ENCODE measurements at regions not wholly inside any gene's neighbourhood (a gene's known extent, or its start where the extent isn't known, plus 50 kb on each side); places are given as distances from the start of the nearest gene placed in this dataset.
"Not testable (repeated sequence)": the region's sequence is repeated elsewhere in the genome, so short reads cannot be mapped to it uniquely, and the experiment has no call there.

DNA sequence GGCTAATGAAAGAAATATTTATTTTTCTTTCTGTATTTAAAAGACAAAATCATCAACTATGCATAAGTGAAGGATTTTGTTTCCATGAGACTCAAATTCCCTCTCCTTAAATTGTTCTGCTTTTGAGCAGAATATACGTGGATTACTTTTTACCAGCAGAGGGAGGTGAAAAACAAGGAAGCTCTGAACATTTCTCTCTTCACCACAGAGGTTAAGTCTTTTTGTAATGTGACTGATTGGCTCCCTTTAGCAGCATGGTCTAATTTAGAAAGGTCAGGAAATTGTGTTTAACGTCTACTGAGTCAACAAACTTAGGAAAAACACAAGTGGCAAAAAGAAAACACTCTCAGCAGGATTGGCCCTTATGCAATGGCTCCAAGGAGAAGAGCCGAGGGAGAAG lies 55.1 kb upstream of the F9 start:
- no peak for DNase-seq
- ATAC-seq: no peak
- Histone ChIP-seq H3K27me3 (no peaks in the 10 kb centered on the region), H3K9me3 (no peaks in the 10 kb centered on the region), H3K4me1 (no peaks in the 10 kb centered on the region), H3K36me3 (replicated peaks in 1 of 2; ENCODE audit: insufficient read depth in 1 of 2, low read depth in 2 of 2) (no peaks in the 10 kb centered on the region), H3K27ac (no peak overlapping the region), H3K4me3 (no peak overlapping the region)
- 34 to 39% methylated on average over 3 of the region's 3 CpGs for WGBS, 2 donors
- TF ChIP-seq, protein P1, sequence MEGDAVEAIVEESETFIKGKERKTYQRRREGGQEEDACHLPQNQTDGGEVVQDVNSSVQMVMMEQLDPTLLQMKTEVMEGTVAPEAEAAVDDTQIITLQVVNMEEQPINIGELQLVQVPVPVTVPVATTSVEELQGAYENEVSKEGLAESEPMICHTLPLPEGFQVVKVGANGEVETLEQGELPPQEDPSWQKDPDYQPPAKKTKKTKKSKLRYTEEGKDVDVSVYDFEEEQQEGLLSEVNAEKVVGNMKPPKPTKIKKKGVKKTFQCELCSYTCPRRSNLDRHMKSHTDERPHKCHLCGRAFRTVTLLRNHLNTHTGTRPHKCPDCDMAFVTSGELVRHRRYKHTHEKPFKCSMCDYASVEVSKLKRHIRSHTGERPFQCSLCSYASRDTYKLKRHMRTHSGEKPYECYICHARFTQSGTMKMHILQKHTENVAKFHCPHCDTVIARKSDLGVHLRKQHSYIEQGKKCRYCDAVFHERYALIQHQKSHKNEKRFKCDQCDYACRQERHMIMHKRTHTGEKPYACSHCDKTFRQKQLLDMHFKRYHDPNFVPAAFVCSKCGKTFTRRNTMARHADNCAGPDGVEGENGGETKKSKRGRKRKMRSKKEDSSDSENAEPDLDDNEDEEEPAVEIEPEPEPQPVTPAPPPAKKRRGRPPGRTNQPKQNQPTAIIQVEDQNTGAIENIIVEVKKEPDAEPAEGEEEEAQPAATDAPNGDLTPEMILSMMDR (IDR thresholded peaks at IDR 0.05): peak in 2 of 7 experiments; percentile 8 to 13
- TF ChIP-seq POLR2A (IDR thresholded peaks at IDR 0.05): no peak
- intact Hi-C loops (cut with DNase I): no loop called here

DNA sequence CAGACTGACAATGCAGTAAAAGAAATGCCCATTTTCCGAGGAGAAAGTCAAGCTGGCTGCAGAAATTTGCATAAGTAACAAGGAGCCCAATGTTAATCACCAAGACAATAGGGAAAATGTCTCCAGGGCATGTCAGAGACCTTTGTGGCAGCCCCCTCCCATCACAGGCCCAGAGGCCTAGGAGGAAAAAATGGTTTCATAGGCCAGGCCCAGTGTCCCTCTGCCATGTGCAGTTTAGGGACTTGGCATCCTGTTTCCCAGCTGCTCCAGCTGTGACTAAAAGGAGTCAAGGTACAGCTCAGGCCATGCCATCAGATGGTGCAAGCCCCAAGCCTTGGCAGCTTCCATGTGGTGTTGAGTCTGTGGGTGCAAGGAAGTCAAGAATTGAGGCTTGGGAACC lies 68.6 kb upstream of the F9 start:
- DNase-seq; H3K9me3 ChIP-seq; H3K4me1 ChIP-seq; H3K27me3 ChIP-seq; intact Hi-C loops (cut with DNase I); ATAC-seq; H3K4me3 ChIP-seq; H3K27ac ChIP-seq; H3K36me3 ChIP-seq (replicated peaks in 1 of 2; ENCODE audit: insufficient read depth in 1 of 2, low read depth in 2 of 2): not testable (repeated sequence)
- 69 to 82% methylated on average over 1 of the region's 1 CpG for WGBS, 2 donors

DNA sequence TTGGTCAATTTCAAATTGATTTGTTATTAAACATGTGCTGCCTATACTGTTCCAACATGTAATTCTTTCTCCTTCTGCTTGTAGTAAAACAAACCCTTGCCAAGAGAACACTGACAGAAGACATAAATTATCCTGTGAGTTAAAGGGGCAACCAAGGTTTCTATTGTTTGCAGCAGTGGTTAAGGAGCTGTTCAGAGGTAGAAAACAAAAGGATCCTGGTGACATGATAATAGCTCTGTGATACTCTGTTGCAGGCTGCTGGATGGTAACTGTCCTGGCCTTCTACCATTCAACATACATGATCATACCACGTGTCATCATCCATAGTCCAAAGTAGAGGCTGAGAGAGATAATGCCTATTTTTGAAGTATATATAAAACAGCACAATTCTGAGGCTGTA lies 75.8 kb upstream of the F9 start:
- 33 to 78% methylated on average over 1 of the region's 1 CpG for WGBS, 2 donors
- H3K9me3 ChIP-seq: no peaks in the 10 kb centered on the region

DNA sequence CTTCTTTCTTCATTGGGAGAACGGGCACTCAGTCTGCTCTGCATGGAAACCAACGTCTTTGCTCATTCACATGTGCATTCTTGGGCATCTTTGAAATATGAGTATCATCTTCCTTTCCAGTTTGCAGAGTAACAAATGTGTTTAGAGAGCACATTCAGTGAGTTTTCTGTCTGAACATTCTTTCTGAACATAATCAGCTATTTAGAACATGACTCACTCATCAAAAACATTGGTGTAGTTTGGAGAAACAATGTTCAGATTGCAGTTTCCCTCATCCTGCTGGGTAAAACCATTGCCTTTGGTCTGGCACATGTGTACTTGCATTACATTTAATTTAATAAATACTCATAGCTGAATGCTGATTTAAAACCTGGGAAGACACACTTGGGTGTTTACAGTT lies 81.5 kb upstream of the F9 start:
- Histone ChIP-seq H3K36me3 (replicated peaks in 1 of 2; ENCODE audit: insufficient read depth in 1 of 2, low read depth in 2 of 2) (no peaks in the 10 kb centered on the region), H3K4me3 (no peak overlapping the region), H3K27ac (no peak overlapping the region), H3K9me3 (no peaks in the 10 kb centered on the region), H3K4me1 (no peaks in the 10 kb centered on the region), H3K27me3 (no peaks in the 10 kb centered on the region)
- WGBS, 2 donors: 12 to 18% methylated on average over 2 of the region's 2 CpGs
- DNase-seq (no peak), ATAC-seq (no peak)
- no peak for TF ChIP-seq POLR2A (IDR thresholded peaks at IDR 0.05)
- TF ChIP-seq, protein P1 (IDR thresholded peaks at IDR 0.05): no peak
- intact Hi-C loops (cut with DNase I): no loop called here

More for the DNA sequence above, 75.8 kb upstream of the F9 start:
- intact Hi-C loops (cut with DNase I): no loop called here
- no peaks in the 10 kb centered on the region for H3K4me1 ChIP-seq
- no peaks in the 10 kb centered on the region for H3K36me3 ChIP-seq (replicated peaks in 1 of 2; ENCODE audit: insufficient read depth in 1 of 2, low read depth in 2 of 2)
- H3K27ac ChIP-seq: no peak overlapping the region
- no peak for TF ChIP-seq POLR2A (IDR thresholded peaks at IDR 0.05)
- TF ChIP-seq, protein P1 (IDR thresholded peaks at IDR 0.05): no peak
- H3K27me3 ChIP-seq: no peaks in the 10 kb centered on the region
- no peak overlapping the region for H3K4me3 ChIP-seq
- no peak for ATAC-seq
- DNase-seq: no peak

DNA sequence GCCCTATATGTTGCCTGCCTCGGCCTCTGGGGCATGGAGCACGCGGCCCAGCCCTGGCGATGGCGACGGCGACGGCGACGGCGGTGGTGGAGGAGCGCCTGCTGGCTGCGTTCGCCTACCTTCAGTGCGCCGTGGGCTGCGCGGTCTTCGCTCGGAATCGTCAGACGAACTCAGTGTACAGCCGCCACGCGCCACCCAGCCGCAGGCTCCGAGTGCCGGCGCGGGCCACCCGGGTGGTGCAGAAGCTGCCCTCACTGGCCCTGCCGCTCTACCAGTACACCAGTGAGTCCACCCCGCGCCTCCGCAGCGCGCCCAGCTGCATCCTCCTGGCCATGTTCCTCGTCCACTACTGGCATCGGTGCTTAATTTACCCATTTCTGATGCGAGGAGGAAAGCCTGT lies 83.7 kb upstream of the F9 start:
- no peak for DNase-seq
- intact Hi-C loops (cut with DNase I): no loop called here
- TF ChIP-seq POLR2A (IDR thresholded peaks at IDR 0.05): no peak
- TF ChIP-seq, protein P1 (IDR thresholded peaks at IDR 0.05): no peak
- no peaks in the 10 kb centered on the region for H3K9me3 ChIP-seq
- no peak for ATAC-seq
- no peaks in the 10 kb centered on the region for H3K36me3 ChIP-seq (replicated peaks in 1 of 2; ENCODE audit: insufficient read depth in 1 of 2, low read depth in 2 of 2)
- WGBS, 2 donors: 93% methylated on average over 17 of the region's 40 CpGs; no CpG with 5 or more reads in 1 of the 2 donors
- H3K27me3 ChIP-seq: no peaks in the 10 kb centered on the region
- H3K4me1 ChIP-seq: no peaks in the 10 kb centered on the region
- no peak overlapping the region for H3K4me3 ChIP-seq
- no peak overlapping the region for H3K27ac ChIP-seq
